GM10266 (cell line): ENCODE measurements at regions not wholly inside any gene's neighbourhood (a gene's known extent, or its start where the extent isn't known, plus 50 kb on each side); places are given as distances from the start of the nearest gene placed in this dataset.

Source experiments
- DNase-seq: peaks from one replicate; pipeline ENCODE4 v3.0.0; 2012; ENCODE audit errors: extremely low spot score
- CTCF ChIP-seq: IDR thresholded peaks from 2 replicates; pipeline ENCODE4 v1.5.1; 2012; ENCODE audit warnings: mild to moderate bottlenecking, low read depth; ENCODE audit not compliant: control insufficient read depth, insufficient read depth; ENCODE audit errors: missing control alignments

- no peak for DNase-seq
- TF ChIP-seq CTCF = no peak
Measured at GRCh38 chr18:24585996-24586566, 125.6 kb downstream of the HRH4 start.

GRCh38 chr18:24586662-24587360 lies 126.4 kb downstream of the HRH4 start:
- no peak for TF ChIP-seq CTCF
- no peak for DNase-seq

GRCh38 chr18:24588440-24588839 lies 128.0 kb downstream of the HRH4 start:
- DNase-seq = no peak
- TF ChIP-seq CTCF = no peak

- DNase-seq = no peak
- no peak for TF ChIP-seq CTCF
Measured at GRCh38 chr18:24590946-24591345, 130.5 kb downstream of the HRH4 start.

- no peak for TF ChIP-seq CTCF
- DNase-seq = no peak
Measured at GRCh38 chr18:24593401-24593800, 133.0 kb downstream of the HRH4 start.

- DNase-seq = no peak
- no peak for TF ChIP-seq CTCF
Measured at GRCh38 chr18:24593886-24594285, 133.4 kb downstream of the HRH4 start.

GRCh38 chr18:24595561-24596031 lies 135.2 kb downstream of the HRH4 start:
- no peak for DNase-seq
- no peak for TF ChIP-seq CTCF
